CD14-positive monocyte (primary cell): ENCODE measurements at regions not wholly inside any gene's neighbourhood (a gene's known extent, or its start where the extent isn't known, plus 50 kb on each side); places are given as distances from the start of the nearest gene placed in this dataset.

Experiments used
- DNase-seq, 3 donors: peaks; one replicate each; pipeline ENCODE4 v3.0.0-alpha.2; 2011 to 2022
- H2AFZ ChIP-seq: 2 replicates; pipeline ENCODE4 v1.6.0; 2012; ENCODE audit warnings: mild to moderate bottlenecking, low read depth, low read length, inconsistent platforms; ENCODE audit not compliant: insufficient read depth, poor library complexity, severe bottlenecking
- H3K27ac ChIP-seq, 2 donors: 1 replicate in 1 of 2; 2 replicates in 1 of 2; pipeline ENCODE4 v1.5.1; 2012 to 2013; ENCODE audit warnings: low read length in 2 of 2, control low read depth in 1 of 2, inconsistent platforms in 1 of 2, low read depth in 1 of 2, mild to moderate bottlenecking in 1 of 2
- H3K27me3 ChIP-seq, 2 donors: one replicate each; pipeline versions ENCODE4 v1.6.0 to v1.6.1; 2011 to 2013; ENCODE audit warnings: low read length in 2 of 2; ENCODE audit not compliant: control insufficient read depth in 2 of 2, insufficient read depth in 2 of 2
- H3K36me3 ChIP-seq, 2 donors: replicated peaks in 1 of 2; 1 replicate in 1 of 2; 2 replicates in 1 of 2; pipeline versions ENCODE4 v1.5.1 to v1.6.1; 2012 to 2013; ENCODE audit warnings: low read length in 2 of 2, control low read depth in 1 of 2, inconsistent platforms in 1 of 2, mild to moderate bottlenecking in 1 of 2; ENCODE audit not compliant: insufficient read depth in 2 of 2, control insufficient read depth in 1 of 2
- H3K4me1 ChIP-seq, 2 donors: 1 replicate in 1 of 2; 2 replicates in 1 of 2; pipeline versions ENCODE4 v1.5.1 to v1.6.1; 2012 to 2013; ENCODE audit warnings: low read length in 2 of 2, control low read depth in 1 of 2, inconsistent platforms in 1 of 2, mild to moderate bottlenecking in 1 of 2, moderate library complexity in 1 of 2; ENCODE audit not compliant: insufficient read depth in 2 of 2, control insufficient read depth in 1 of 2
- H3K4me2 ChIP-seq: replicated peaks from 2 replicates; pipeline ENCODE3; 2012; ENCODE audit warnings: low read length, moderate library complexity, mild to moderate bottlenecking; ENCODE audit not compliant: poor library complexity, severe bottlenecking; ENCODE audit errors: extremely low read depth
- H3K4me3 ChIP-seq, 3 experiments: fragments of 200-600 bp in 1 of 3; sonication (generic) in 1 of 3; replicated peaks in 1 of 3; 1 replicate in 2 of 3; 2 replicates in 1 of 3; pipeline ENCODE4 v1.5.1; 2011 to 2013; ENCODE audit warnings: low read length in 3 of 3, mild to moderate bottlenecking in 3 of 3, control low read depth in 2 of 3, low read depth in 2 of 3, inconsistent platforms in 1 of 3, moderate library complexity in 1 of 3
- H3K79me2 ChIP-seq: 2 replicates; pipeline ENCODE4 v1.6.0; 2012; ENCODE audit warnings: mild to moderate bottlenecking, control low read depth, inconsistent platforms, low read length, moderate library complexity; ENCODE audit not compliant: insufficient read depth
- H3K9ac ChIP-seq: 2 replicates; pipeline ENCODE4 v1.6.0; 2017; ENCODE audit warnings: low read length, mild to moderate bottlenecking; ENCODE audit not compliant: insufficient read depth, poor library complexity, severe bottlenecking
- H3K9me3 ChIP-seq, 2 donors: replicated peaks in 1 of 2; 1 replicate in 1 of 2; 2 replicates in 1 of 2; pipeline versions ENCODE4 v1.5.1 to v1.6.1; 2012 to 2013; ENCODE audit warnings: low read length in 2 of 2, control low read depth in 1 of 2; ENCODE audit not compliant: control insufficient read depth in 1 of 2, insufficient read depth in 1 of 2
- H4K20me1 ChIP-seq: 2 replicates; pipeline ENCODE4 v1.6.0; 2012; ENCODE audit warnings: mild to moderate bottlenecking, low read length, control low read depth, moderate library complexity; ENCODE audit not compliant: insufficient read depth
- H3K27ac Mint-ChIP-seq, 7 donors: one replicate each; pipeline ENCODE4 v1.8.0; 2020; ENCODE audit warnings: mild to moderate bottlenecking in 7 of 7, mixed read lengths in 7 of 7, moderate library complexity in 6 of 7, inconsistent platforms in 2 of 7
- H3K27me3 Mint-ChIP-seq, 3 donors: one replicate each; pipeline ENCODE4 v1.8.0; 2021 to 2022; ENCODE audit warnings: low read depth in 3 of 3, mild to moderate bottlenecking in 3 of 3, mixed read lengths in 3 of 3, moderate library complexity in 3 of 3, inconsistent platforms in 1 of 3
- H3K36me3 Mint-ChIP-seq, 2 donors: one replicate each; pipeline ENCODE4 v1.8.0; 2020; ENCODE audit warnings: mixed read lengths in 2 of 2, inconsistent platforms in 1 of 2, mild to moderate bottlenecking in 1 of 2
- H3K4me1 Mint-ChIP-seq: one replicate; pipeline ENCODE4 v1.8.0; 2020; ENCODE audit warnings: mild to moderate bottlenecking, mixed read lengths
- H3K4me3 Mint-ChIP-seq, 2 donors: one replicate each; pipeline ENCODE4 v1.8.0; 2020; ENCODE audit warnings: mild to moderate bottlenecking in 2 of 2, mixed read lengths in 2 of 2, moderate library complexity in 1 of 2
- H3K9me3 Mint-ChIP-seq, 7 donors: one replicate each; pipeline ENCODE4 v1.8.0; 2020 to 2022; ENCODE audit warnings: mixed read lengths in 7 of 7, mild to moderate bottlenecking in 6 of 7, moderate library complexity in 6 of 7, inconsistent platforms in 2 of 7
- CTCF ChIP-seq: fragments of 200-600 bp; IDR thresholded peaks from one replicate; pipeline ENCODE4 v1.8.0; 2022; ENCODE audit warnings: antibody characterized with exemption, mild to moderate bottlenecking
- WGBS: methylation state at CpG from one replicate; pipeline ENCODE4 v1.1.5; 2013; ENCODE audit warnings: missing lambda C conversion rate; ENCODE audit not compliant: insufficient coverage; 5-methylcytosine and 5-hydroxymethylcytosine counted together
- intact Hi-C, 2 donors: fragments of 100-400 bp; cut with micrococcal nuclease; formaldehyde crosslinking; loops; one replicate each; pipeline versions ENCODE4 v1.15.0 to v1.15.1; 2023

GRCh38 chr13:112013665-112014064, 53.3 kb upstream of the SOX1 start:
- Mint-ChIP-seq H3K4me1 (no peaks in the 10 kb centered on the region), H3K27me3 (peaks cover 1 to 3% (median 2%) of the 10 kb centered on the region in 3 donors), H3K27ac (no peak overlapping the region), H3K4me3 (no peak overlapping the region), H3K9me3 (peaks cover 3 to 28% (median 11%) of the 10 kb centered on the region in 7 donors), H3K36me3 (no peaks in the 10 kb centered on the region)
- Histone ChIP-seq H3K36me3 (no peaks in the 10 kb centered on the region), H3K27me3 (no peaks in the 10 kb centered on the region), H2AFZ (no peak overlapping the region), H3K4me1 (no peaks in the 10 kb centered on the region), H3K9me3 (peaks cover 8 to 14% of the 10 kb centered on the region in 2 donors), H3K79me2 (no peaks in the 10 kb centered on the region), H3K4me3 (no peak overlapping the region), H3K27ac (no peak overlapping the region), H4K20me1 (no peaks in the 10 kb centered on the region), H3K4me2 (no peak overlapping the region), H3K9ac (no peak overlapping the region)
- no peak for DNase-seq
- WGBS: 96% methylated on average over 9 of the region's 13 CpGs
- intact Hi-C loops: no loop called here
- TF ChIP-seq CTCF: no peak

GRCh38 chr13:112014857-112015256, 52.1 kb upstream of the SOX1 start:
- H3K27ac Mint-ChIP-seq: no peak overlapping the region
- peaks cover 0 to 2% (median 1%) of the 10 kb centered on the region in 3 donors for H3K27me3 Mint-ChIP-seq
- no peaks in the 10 kb centered on the region for H3K36me3 Mint-ChIP-seq
- no peak for TF ChIP-seq CTCF
- no peak overlapping the region for H3K4me3 Mint-ChIP-seq
- no peaks in the 10 kb centered on the region for H3K4me1 ChIP-seq
- 82% methylated on average over 17 of the region's 30 CpGs for WGBS
- peaks cover 13 to 14% of the 10 kb centered on the region in 2 donors for H3K9me3 ChIP-seq
- no peaks in the 10 kb centered on the region for H3K4me1 Mint-ChIP-seq
- intact Hi-C loops: no loop called here
- no peaks in the 10 kb centered on the region for H3K79me2 ChIP-seq
- H3K4me3 ChIP-seq: no peak overlapping the region
- peaks cover 5 to 21% (median 14%) of the 10 kb centered on the region in 7 donors for H3K9me3 Mint-ChIP-seq
- no peaks in the 10 kb centered on the region for H3K36me3 ChIP-seq
- no peaks in the 10 kb centered on the region for H3K27me3 ChIP-seq
- no peaks in the 10 kb centered on the region for H4K20me1 ChIP-seq
- H2AFZ ChIP-seq: no peak overlapping the region
- no peak overlapping the region for H3K9ac ChIP-seq
- H3K4me2 ChIP-seq: no peak overlapping the region
- no peak overlapping the region for H3K27ac ChIP-seq
- no peak for DNase-seq
